ENCODE measurements at regions not wholly inside any gene's neighbourhood (a gene's known extent, or its start where the extent isn't known, plus 50 kb on each side); places are given as distances from the start of the nearest gene placed in this dataset.

DNA sequence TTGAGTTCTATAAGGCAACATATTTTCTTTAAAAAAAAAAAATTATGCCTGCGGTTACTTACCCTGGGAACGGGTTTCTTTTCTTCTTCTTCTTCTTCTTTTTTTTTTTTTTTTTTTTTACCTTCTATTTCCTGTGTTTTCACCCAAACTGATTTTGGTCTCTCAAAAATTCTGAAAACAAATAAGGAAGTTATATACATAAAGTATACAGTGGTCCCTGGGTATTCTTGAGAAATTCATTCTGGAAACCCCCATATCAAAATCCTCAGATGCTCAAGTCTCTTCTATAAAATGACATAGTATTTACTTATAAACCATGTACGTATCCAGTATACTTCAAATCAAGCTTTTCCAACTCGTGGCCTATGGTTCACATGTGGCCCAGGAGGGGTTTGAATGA is 326.7 kb downstream of the MAT2B start:
- Mint-ChIP-seq H3K4me3 (ENCODE audit: unreplicated experiment) (no peak overlapping the region), H3K27me3 (ENCODE audit: insufficient read depth, unreplicated experiment) (no peaks in the 10 kb centered on the region), H3K36me3 (ENCODE audit: insufficient read depth, unreplicated experiment) (no peaks in the 10 kb centered on the region), H3K9me3 (ENCODE audit: unreplicated experiment) (peaks cover 8% of the 10 kb centered on the region), H3K4me1 (ENCODE audit: insufficient read depth, unreplicated experiment) (peaks cover 5% of the 10 kb centered on the region), H3K27ac (ENCODE audit: low read depth, unreplicated experiment) (no peak overlapping the region)
- no peak for DNase-seq (ENCODE audit: unreplicated experiment)
- BruUV-seq (replicated peaks), result no TSS peak
- TF ChIP-seq, protein P1, sequence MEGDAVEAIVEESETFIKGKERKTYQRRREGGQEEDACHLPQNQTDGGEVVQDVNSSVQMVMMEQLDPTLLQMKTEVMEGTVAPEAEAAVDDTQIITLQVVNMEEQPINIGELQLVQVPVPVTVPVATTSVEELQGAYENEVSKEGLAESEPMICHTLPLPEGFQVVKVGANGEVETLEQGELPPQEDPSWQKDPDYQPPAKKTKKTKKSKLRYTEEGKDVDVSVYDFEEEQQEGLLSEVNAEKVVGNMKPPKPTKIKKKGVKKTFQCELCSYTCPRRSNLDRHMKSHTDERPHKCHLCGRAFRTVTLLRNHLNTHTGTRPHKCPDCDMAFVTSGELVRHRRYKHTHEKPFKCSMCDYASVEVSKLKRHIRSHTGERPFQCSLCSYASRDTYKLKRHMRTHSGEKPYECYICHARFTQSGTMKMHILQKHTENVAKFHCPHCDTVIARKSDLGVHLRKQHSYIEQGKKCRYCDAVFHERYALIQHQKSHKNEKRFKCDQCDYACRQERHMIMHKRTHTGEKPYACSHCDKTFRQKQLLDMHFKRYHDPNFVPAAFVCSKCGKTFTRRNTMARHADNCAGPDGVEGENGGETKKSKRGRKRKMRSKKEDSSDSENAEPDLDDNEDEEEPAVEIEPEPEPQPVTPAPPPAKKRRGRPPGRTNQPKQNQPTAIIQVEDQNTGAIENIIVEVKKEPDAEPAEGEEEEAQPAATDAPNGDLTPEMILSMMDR (IDR thresholded peaks at IDR 0.05; ENCODE audit: unreplicated experiment), result no peak
- CTCF ChIA-PET, result interaction anchor here (0.7 kb wide), 1 partner anchor 175 kb away, joined by 3 read pairs; no protein-coding TSS in a partner anchor
- intact Hi-C loops (cut with micrococcal nuclease), result no loop called here
- POLR2A ChIA-PET, result no interaction called here

DNA sequence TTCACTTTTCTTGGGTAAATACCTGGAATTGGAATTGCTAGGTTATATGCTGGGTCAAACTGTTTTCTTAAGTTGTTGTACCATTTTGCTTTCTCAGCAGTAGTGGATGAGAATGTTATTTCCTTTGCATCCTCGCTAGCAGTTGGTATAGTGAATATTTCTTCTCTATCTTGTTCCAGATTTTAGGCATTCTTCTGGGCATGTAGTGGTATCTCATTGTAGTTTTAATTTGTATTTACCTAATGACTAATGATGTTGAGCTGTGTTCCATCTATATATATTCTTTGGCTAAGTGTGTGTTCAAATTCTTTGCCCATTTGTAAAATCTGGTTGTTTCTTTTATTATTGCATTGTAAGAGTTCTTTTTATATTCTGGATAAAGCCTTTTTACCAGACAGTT is 333.3 kb downstream of the MAT2B start:
- ChIA-PET POLR2A (no interaction called here), CTCF (interaction anchor here (0.5 to 0.8 kb wide), 2 partner anchors 121 to 150 kb away, joined by 3 read pairs; no protein-coding TSS in a partner anchor)
- TF ChIP-seq, protein P1 (IDR thresholded peaks at IDR 0.05; ENCODE audit: unreplicated experiment), result no peak
- H3K27ac Mint-ChIP-seq (ENCODE audit: low read depth, unreplicated experiment), result no peak overlapping the region
- no peaks in the 10 kb centered on the region for H3K27me3 Mint-ChIP-seq (ENCODE audit: insufficient read depth, unreplicated experiment)
- H3K4me3 Mint-ChIP-seq (ENCODE audit: unreplicated experiment), result no peak overlapping the region
- intact Hi-C loops (cut with micrococcal nuclease), result no loop called here
- no peaks in the 10 kb centered on the region for H3K9me3 Mint-ChIP-seq (ENCODE audit: unreplicated experiment)
- H3K4me1 Mint-ChIP-seq (ENCODE audit: insufficient read depth, unreplicated experiment), result no peaks in the 10 kb centered on the region
- peak; percentile 26 for DNase-seq (ENCODE audit: unreplicated experiment)
- H3K36me3 Mint-ChIP-seq (ENCODE audit: insufficient read depth, unreplicated experiment), result no peaks in the 10 kb centered on the region
- BruUV-seq (replicated peaks), result no TSS peak

DNA sequence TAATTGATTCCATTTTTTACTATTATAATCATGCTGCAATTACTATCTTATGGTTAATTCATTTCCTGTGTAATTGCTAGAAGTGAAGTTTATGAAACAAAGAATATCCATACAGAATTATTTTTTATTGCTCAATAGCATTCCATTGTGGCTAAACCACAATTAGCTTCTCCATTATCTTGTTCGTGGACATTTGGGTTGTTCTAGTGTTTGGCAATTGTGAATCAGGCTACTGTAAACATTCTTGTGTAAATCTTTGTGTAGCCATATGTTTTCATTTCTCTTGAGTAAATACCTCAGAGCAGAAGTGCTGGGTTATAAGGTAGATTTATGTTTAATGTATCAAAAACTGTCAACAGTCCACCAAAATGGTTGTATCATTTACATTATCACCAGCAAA is 341.1 kb downstream of the MAT2B start:
- H3K9me3 Mint-ChIP-seq (ENCODE audit: unreplicated experiment), result no peaks in the 10 kb centered on the region
- no peaks in the 10 kb centered on the region for H3K27me3 Mint-ChIP-seq (ENCODE audit: insufficient read depth, unreplicated experiment)
- peak overlapping the region; percentile 47 for H3K27ac Mint-ChIP-seq (ENCODE audit: low read depth, unreplicated experiment)
- CTCF ChIA-PET, result no interaction called here
- no TSS peak for BruUV-seq (replicated peaks)
- peak; percentile 84 for DNase-seq (ENCODE audit: unreplicated experiment)
- intact Hi-C loops (cut with micrococcal nuclease), result no loop called here
- TF ChIP-seq, protein P1 (IDR thresholded peaks at IDR 0.05; ENCODE audit: unreplicated experiment), result no peak
- POLR2A ChIA-PET, result interaction anchor here (0.6 kb wide), 1 partner anchor 276 kb away, joined by 3 read pairs; no protein-coding TSS in a partner anchor
- no peak overlapping the region for H3K4me3 Mint-ChIP-seq (ENCODE audit: unreplicated experiment)
- peaks cover 7% of the 10 kb centered on the region for H3K4me1 Mint-ChIP-seq (ENCODE audit: insufficient read depth, unreplicated experiment)
- H3K36me3 Mint-ChIP-seq (ENCODE audit: insufficient read depth, unreplicated experiment), result no peaks in the 10 kb centered on the region

DNA sequence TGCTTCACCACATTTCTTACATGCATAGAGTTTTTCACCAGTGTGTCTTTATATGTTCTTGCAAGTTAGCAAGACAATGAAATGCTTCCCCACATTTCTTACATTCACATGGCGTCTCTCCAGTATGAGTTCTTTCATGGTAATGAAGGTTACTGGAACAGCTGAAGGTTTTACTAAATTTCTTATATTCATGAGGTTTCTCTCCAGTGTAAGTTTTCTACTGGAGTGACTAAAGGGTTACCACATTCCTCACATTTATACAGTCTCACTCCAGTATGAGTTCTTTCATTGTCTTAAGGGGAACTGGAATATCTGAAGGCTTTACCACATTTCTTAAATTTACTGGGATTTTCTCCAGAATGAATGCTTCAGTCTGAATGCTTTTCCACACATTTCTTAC is 350.3 kb downstream of the MAT2B start:
- peaks cover 23% of the 10 kb centered on the region for H3K9me3 Mint-ChIP-seq (ENCODE audit: unreplicated experiment)
- H3K4me3 Mint-ChIP-seq (ENCODE audit: unreplicated experiment), result no peak overlapping the region
- H3K27ac Mint-ChIP-seq (ENCODE audit: low read depth, unreplicated experiment), result no peak overlapping the region
- H3K36me3 Mint-ChIP-seq (ENCODE audit: insufficient read depth, unreplicated experiment), result no peaks in the 10 kb centered on the region
- CTCF ChIA-PET, result no interaction called here
- H3K4me1 Mint-ChIP-seq (ENCODE audit: insufficient read depth, unreplicated experiment), result no peaks in the 10 kb centered on the region
- BruUV-seq (replicated peaks), result no TSS peak
- POLR2A ChIA-PET, result no interaction called here
- H3K27me3 Mint-ChIP-seq (ENCODE audit: insufficient read depth, unreplicated experiment), result no peaks in the 10 kb centered on the region
- DNase-seq (ENCODE audit: unreplicated experiment), result no peak
- TF ChIP-seq, protein P1 (IDR thresholded peaks at IDR 0.05; ENCODE audit: unreplicated experiment), result no peak
- intact Hi-C loops (cut with micrococcal nuclease), result no loop called here

Data from MCF 10A (cell line).